ENCODE measurements at regions not wholly inside any gene's neighbourhood (a gene's known extent, or its start where the extent isn't known, plus 50 kb on each side); places are given as distances from the start of the nearest gene placed in this dataset.

- Histone ChIP-seq H2AFZ (ENCODE audit: low read depth, low read length) (no peak overlapping the region), H3K27me3 (ENCODE audit: insufficient read depth, low read length, poor library complexity) (no peaks in the 10 kb centered on the region), H4K20me1 (ENCODE audit: insufficient read depth, low read length) (no peaks in the 10 kb centered on the region), H3K4me1 (ENCODE audit: insufficient read depth, low read length) (no peaks in the 10 kb centered on the region), H3K9me3 (ENCODE audit: insufficient read depth, low read length, severe bottlenecking) (no peaks in the 10 kb centered on the region), H3K79me2 (ENCODE audit: insufficient read depth, low read length) (no peaks in the 10 kb centered on the region), H3K4me3 (ENCODE audit: low read depth in 1 of 2, low read length in 2 of 2) (no peak overlapping the region), H3K36me3 (ENCODE audit: insufficient read depth, low read length) (no peaks in the 10 kb centered on the region), H3K9ac (ENCODE audit: low read depth, low read length) (no peak overlapping the region), H3K4me2 (ENCODE audit: insufficient read depth, low read length) (no peak overlapping the region), H3K27ac (ENCODE audit: low read length) (no peak overlapping the region)
- TF ChIP-seq EZH2 (IDR thresholded peaks at IDR 0.05; ENCODE audit: borderline replicate concordance, low read depth, low read length, severe bottlenecking) (no peak), CTCF (IDR thresholded peaks at IDR 0.05; ENCODE audit: borderline replicate concordance, extremely low read depth, low read length, poor library complexity, severe bottlenecking) (no peak)
- no peak for DNase-seq
- ATAC-seq (ENCODE audit: insufficient read depth, low read depth), result no peak
Observed at GRCh38 chr9:115200711-115201505, 83.0 kb upstream of the TNC start.

GRCh38 chr9:115202181-115202580 lies 84.2 kb upstream of the TNC start:
- Histone ChIP-seq H3K4me3 (ENCODE audit: low read depth in 1 of 2, low read length in 2 of 2) (no peak overlapping the region), H3K36me3 (ENCODE audit: insufficient read depth, low read length) (no peaks in the 10 kb centered on the region), H4K20me1 (ENCODE audit: insufficient read depth, low read length) (no peaks in the 10 kb centered on the region), H3K9me3 (ENCODE audit: insufficient read depth, low read length, severe bottlenecking) (no peaks in the 10 kb centered on the region), H3K79me2 (ENCODE audit: insufficient read depth, low read length) (no peaks in the 10 kb centered on the region), H3K4me1 (ENCODE audit: insufficient read depth, low read length) (no peaks in the 10 kb centered on the region), H3K4me2 (ENCODE audit: insufficient read depth, low read length) (no peak overlapping the region), H2AFZ (ENCODE audit: low read depth, low read length) (no peak overlapping the region), H3K9ac (ENCODE audit: low read depth, low read length) (no peak overlapping the region), H3K27ac (ENCODE audit: low read length) (no peak overlapping the region), H3K27me3 (ENCODE audit: insufficient read depth, low read length, poor library complexity) (peaks cover 8% of the 10 kb centered on the region)
- no peak for TF ChIP-seq CTCF (IDR thresholded peaks at IDR 0.05; ENCODE audit: borderline replicate concordance, extremely low read depth, low read length, poor library complexity, severe bottlenecking)
- no peak for TF ChIP-seq EZH2 (IDR thresholded peaks at IDR 0.05; ENCODE audit: borderline replicate concordance, low read depth, low read length, severe bottlenecking)
- ATAC-seq (ENCODE audit: insufficient read depth, low read depth) (no peak), DNase-seq (no peak)

GRCh38 chr9:115202960-115203751 lies 85.2 kb upstream of the TNC start:
- no peak overlapping the region for H3K9ac ChIP-seq (ENCODE audit: low read depth, low read length)
- peaks cover 13% of the 10 kb centered on the region for H3K27me3 ChIP-seq (ENCODE audit: insufficient read depth, low read length, poor library complexity)
- H2AFZ ChIP-seq (ENCODE audit: low read depth, low read length), result no peak overlapping the region
- no peak for DNase-seq
- ATAC-seq (ENCODE audit: insufficient read depth, low read depth), result no peak
- TF ChIP-seq EZH2 (IDR thresholded peaks at IDR 0.05; ENCODE audit: borderline replicate concordance, low read depth, low read length, severe bottlenecking) (no peak), CTCF (IDR thresholded peaks at IDR 0.05; ENCODE audit: borderline replicate concordance, extremely low read depth, low read length, poor library complexity, severe bottlenecking) (no peak)
- no peaks in the 10 kb centered on the region for H3K79me2 ChIP-seq (ENCODE audit: insufficient read depth, low read length)
- no peak overlapping the region for H3K4me3 ChIP-seq (ENCODE audit: low read depth in 1 of 2, low read length in 2 of 2)
- H3K4me2 ChIP-seq (ENCODE audit: insufficient read depth, low read length), result no peak overlapping the region
- no peaks in the 10 kb centered on the region for H3K36me3 ChIP-seq (ENCODE audit: insufficient read depth, low read length)
- no peaks in the 10 kb centered on the region for H4K20me1 ChIP-seq (ENCODE audit: insufficient read depth, low read length)
- no peaks in the 10 kb centered on the region for H3K9me3 ChIP-seq (ENCODE audit: insufficient read depth, low read length, severe bottlenecking)
- no peak overlapping the region for H3K27ac ChIP-seq (ENCODE audit: low read length)
- no peaks in the 10 kb centered on the region for H3K4me1 ChIP-seq (ENCODE audit: insufficient read depth, low read length)

All from DND-41 (cell line).